ENCODE measurements at regions not wholly inside any gene's neighbourhood (a gene's known extent, or its start where the extent isn't known, plus 50 kb on each side); places are given as distances from the start of the nearest gene placed in this dataset.

GRCh38 chr15:62296756-62297507 lies 131.8 kb upstream of the C2CD4B start:
- no peaks in the 10 kb centered on the region for H3K36me3 Mint-ChIP-seq (ENCODE audit: insufficient read depth, unreplicated experiment)
- H3K27me3 Mint-ChIP-seq (ENCODE audit: insufficient read depth, unreplicated experiment) = peaks cover 7% of the 10 kb centered on the region
- ChIA-PET CTCF (interaction anchor here (0.7 to 2.8 kb wide), 2 partner anchors 10 to 52 kb away, joined by 3 to 22 read pairs; no protein-coding TSS in a partner anchor), POLR2A (interaction anchor here (0.6 to 1.9 kb wide), 5 partner anchors 10 to 382 kb away, joined by 3 to 5 read pairs (median 3); no protein-coding TSS in a partner anchor)
- intact Hi-C loops (cut with micrococcal nuclease) = no loop called here
- DNase-seq (ENCODE audit: unreplicated experiment) = no peak
- H3K4me1 Mint-ChIP-seq (ENCODE audit: insufficient read depth, unreplicated experiment) = no peaks in the 10 kb centered on the region
- H3K4me3 Mint-ChIP-seq (ENCODE audit: unreplicated experiment) = no peak overlapping the region
- no peak overlapping the region for H3K27ac Mint-ChIP-seq (ENCODE audit: low read depth, unreplicated experiment)
- BruUV-seq (replicated peaks) = no TSS peak
- TF ChIP-seq CTCF (IDR thresholded peaks at IDR 0.05; ENCODE audit: unreplicated experiment) = no peak
- peaks cover 8% of the 10 kb centered on the region for H3K9me3 Mint-ChIP-seq (ENCODE audit: unreplicated experiment)

- ChIA-PET CTCF (interaction anchor here (0.7 to 2.8 kb wide), 2 partner anchors 10 to 52 kb away, joined by 3 to 22 read pairs; no protein-coding TSS in a partner anchor), POLR2A (interaction anchor here (0.6 to 1.9 kb wide), 4 partner anchors 9 to 382 kb away, joined by 3 to 5 read pairs (median 3); no protein-coding TSS in a partner anchor)
- Mint-ChIP-seq H3K27me3 (ENCODE audit: insufficient read depth, unreplicated experiment) (peaks cover 6% of the 10 kb centered on the region), H3K9me3 (ENCODE audit: unreplicated experiment) (peaks cover 5% of the 10 kb centered on the region), H3K4me1 (ENCODE audit: insufficient read depth, unreplicated experiment) (no peaks in the 10 kb centered on the region), H3K36me3 (ENCODE audit: insufficient read depth, unreplicated experiment) (no peaks in the 10 kb centered on the region), H3K4me3 (ENCODE audit: unreplicated experiment) (no peak overlapping the region), H3K27ac (ENCODE audit: low read depth, unreplicated experiment) (no peak overlapping the region)
- no peak for DNase-seq (ENCODE audit: unreplicated experiment)
- TF ChIP-seq CTCF (IDR thresholded peaks at IDR 0.05; ENCODE audit: unreplicated experiment) = no peak
- no TSS peak for BruUV-seq (replicated peaks)
- intact Hi-C loops (cut with micrococcal nuclease) = no loop called here
These were observed 132.4 kb upstream of the C2CD4B start for GRCh38 chr15:62297522-62297921.

- BruUV-seq (replicated peaks) = no TSS peak
- H3K9me3 Mint-ChIP-seq (ENCODE audit: unreplicated experiment) = peaks cover 1% of the 10 kb centered on the region
- H3K27me3 Mint-ChIP-seq (ENCODE audit: insufficient read depth, unreplicated experiment) = peaks cover 2% of the 10 kb centered on the region
- no peak overlapping the region for H3K27ac Mint-ChIP-seq (ENCODE audit: low read depth, unreplicated experiment)
- intact Hi-C loops (cut with micrococcal nuclease) = no loop called here
- H3K4me3 Mint-ChIP-seq (ENCODE audit: unreplicated experiment) = no peak overlapping the region
- TF ChIP-seq CTCF (IDR thresholded peaks at IDR 0.05; ENCODE audit: unreplicated experiment) = no peak
- ChIA-PET POLR2A (interaction anchor here (0.6 to 1.9 kb wide), 3 partner anchors 9 to 383 kb away, joined by 3 to 5 read pairs (median 3); no protein-coding TSS in a partner anchor), CTCF (interaction anchor here (0.6 to 2.8 kb wide), 3 partner anchors 9 to 436 kb away, joined by 3 to 22 read pairs (median 3); no protein-coding TSS in a partner anchor)
- DNase-seq (ENCODE audit: unreplicated experiment) = no peak
- no peaks in the 10 kb centered on the region for H3K4me1 Mint-ChIP-seq (ENCODE audit: insufficient read depth, unreplicated experiment)
- H3K36me3 Mint-ChIP-seq (ENCODE audit: insufficient read depth, unreplicated experiment) = no peaks in the 10 kb centered on the region
These were observed 132.8 kb upstream of the C2CD4B start for GRCh38 chr15:62297933-62298332.

GRCh38 chr15:62298811-62299210 lies 133.7 kb upstream of the C2CD4B start:
- Mint-ChIP-seq H3K36me3 (ENCODE audit: insufficient read depth, unreplicated experiment) (no peaks in the 10 kb centered on the region), H3K27me3 (ENCODE audit: insufficient read depth, unreplicated experiment) (no peaks in the 10 kb centered on the region), H3K4me3 (ENCODE audit: unreplicated experiment) (no peak overlapping the region), H3K4me1 (ENCODE audit: insufficient read depth, unreplicated experiment) (no peaks in the 10 kb centered on the region), H3K27ac (ENCODE audit: low read depth, unreplicated experiment) (no peak overlapping the region), H3K9me3 (ENCODE audit: unreplicated experiment) (no peaks in the 10 kb centered on the region)
- CTCF ChIA-PET = interaction anchor here (2.8 kb wide), 1 partner anchor 8 kb away, joined by 22 read pairs; no protein-coding TSS in a partner anchor
- POLR2A ChIA-PET = interaction anchor here (1.9 kb wide), 1 partner anchor 8 kb away, joined by 5 read pairs; no protein-coding TSS in a partner anchor
- no peak for DNase-seq (ENCODE audit: unreplicated experiment)
- BruUV-seq (replicated peaks) = no TSS peak
- no peak for TF ChIP-seq CTCF (IDR thresholded peaks at IDR 0.05; ENCODE audit: unreplicated experiment)
- intact Hi-C loops (cut with micrococcal nuclease) = no loop called here
